ENCODE measurements at regions not wholly inside any gene's neighbourhood (a gene's known extent, or its start where the extent isn't known, plus 50 kb on each side); places are given as distances from the start of the nearest gene placed in this dataset.

DNA sequence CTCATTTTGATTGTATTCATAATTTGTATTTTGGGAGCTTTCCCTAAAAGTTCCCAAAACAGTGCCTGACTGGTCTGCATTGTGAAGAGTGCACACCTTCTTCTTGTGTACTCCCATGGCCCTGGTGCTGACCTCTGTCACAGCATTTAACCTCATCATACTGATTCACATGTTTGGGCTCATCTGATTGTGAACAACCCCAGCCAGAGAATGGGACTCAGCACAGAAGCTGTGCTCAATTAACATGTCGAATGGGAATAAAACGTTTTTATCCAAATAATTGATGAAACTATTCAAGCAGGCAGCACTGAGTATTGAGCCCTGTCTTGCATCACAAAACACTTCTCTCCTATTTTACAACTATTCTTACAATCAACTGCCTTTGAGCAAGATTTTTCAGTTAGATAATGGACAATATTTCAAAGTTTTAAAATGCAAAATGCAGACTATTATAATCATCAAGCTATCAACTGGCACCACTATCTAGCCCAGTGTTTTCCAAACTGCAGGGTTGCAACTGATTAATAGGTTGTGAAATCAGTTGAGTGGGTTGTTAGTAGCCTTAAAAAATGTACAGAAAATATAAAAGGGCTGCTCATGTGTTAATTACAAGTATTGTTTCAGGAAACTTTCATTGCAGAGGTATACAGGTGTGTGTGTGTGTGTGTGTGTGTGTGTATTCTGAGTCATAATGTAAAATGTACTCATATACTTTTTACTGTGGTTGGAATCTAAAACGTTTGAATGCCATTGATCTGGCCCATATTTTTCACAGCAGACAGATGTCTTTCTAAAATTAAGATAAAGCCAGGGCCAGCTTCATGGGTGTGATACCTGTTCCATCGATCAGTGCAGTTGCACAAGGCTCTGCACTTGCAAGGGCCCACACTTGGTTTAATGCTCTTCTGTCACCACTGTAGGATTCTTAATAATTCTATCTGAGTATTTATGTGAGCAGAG, 190.5 kb downstream of the PIK3R1 start:
- TF ChIP-seq POLR2AphosphoS5 (IDR thresholded peaks at IDR 0.05; ENCODE audit: borderline replicate concordance, low read depth, low read length) (no peak), EZH2 (IDR thresholded peaks at IDR 0.05) (no peak), FOXP2 (optimal IDR thresholded peaks at IDR 0.05; ENCODE audit: control extremely low read depth, extremely low read length, insufficient read depth) (no peak)
